GM23338 (cell line): ENCODE measurements at regions not wholly inside any gene's neighbourhood (a gene's known extent, or its start where the extent isn't known, plus 50 kb on each side); places are given as distances from the start of the nearest gene placed in this dataset.

Experiments
- CTCF ChIP-seq, 2 experiments: fragments of 200-600 bp in 1 of 2; sonication (generic) in 1 of 2; conservative IDR thresholded peaks; 2 replicates each; pipeline versions ENCODE4 v1.5.1 to v1.6.1; 2016 to 2017; ENCODE audit warnings: antibody characterized with exemption in 2 of 2, low read depth in 2 of 2, mild to moderate bottlenecking in 2 of 2, moderate library complexity in 1 of 2
- POLR2AphosphoS5 ChIP-seq: IDR thresholded peaks from 2 replicates; pipeline ENCODE4 v1.6.1; 2016; ENCODE audit warnings: antibody characterized with exemption, low read depth
- ZNF114 ChIP-seq: fragments of 250-450 bp; sonication (Bioruptor Pico); IDR thresholded peaks from 2 replicates; pipeline ENCODE4 v1.5.0; 2020; ENCODE audit warnings: mild to moderate bottlenecking, moderate library complexity

- TF ChIP-seq ZNF114 (no peak), POLR2AphosphoS5 (no peak), CTCF (conservative IDR thresholded peaks at IDR 0.05; ENCODE audit: low read depth in 2 of 2) (no peak)
Observed at GRCh38 chr11:80779905-80780605, 1339.2 kb upstream of the TENM4 start.
